Activated CD8-positive, alpha-beta memory T cell treated with anti-CD3 and anti-CD28 coated beads for 4 hours (primary cell): ENCODE measurements at regions not wholly inside any gene's neighbourhood (a gene's known extent, or its start where the extent isn't known, plus 50 kb on each side); places are given as distances from the start of the nearest gene placed in this dataset.

ENCODE experiments used
- DNase-seq, 2 donors: peaks; one replicate each; pipeline ENCODE4 v3.0.0-alpha.2; 2020; ENCODE audit warnings: low read depth in 2 of 2

GRCh38 chr2:220221992-220222391 lies 594.6 kb downstream of the SLC4A3 start:
- DNase-seq = no peak

GRCh38 chr2:220224691-220225543 lies 597.5 kb downstream of the SLC4A3 start:
- no peak for DNase-seq

GRCh38 chr2:220226076-220226475 lies 598.6 kb downstream of the SLC4A3 start:
- DNase-seq = no peak

- no peak for DNase-seq
These were observed 599.1 kb downstream of the SLC4A3 start for GRCh38 chr2:220226546-220226945.

GRCh38 chr2:220227266-220227920 lies 600.0 kb downstream of the SLC4A3 start:
- no peak for DNase-seq

- DNase-seq = no peak
These were observed 601.0 kb downstream of the SLC4A3 start for GRCh38 chr2:220228310-220229006.

- DNase-seq = no peak
These were observed 613.2 kb downstream of the SLC4A3 start for GRCh38 chr2:220240641-220241040.

GRCh38 chr2:220241423-220241822 lies 614.0 kb downstream of the SLC4A3 start:
- DNase-seq = no peak

- no peak for DNase-seq
These were observed 616.1 kb downstream of the SLC4A3 start for GRCh38 chr2:220243571-220243970.

- DNase-seq = no peak
These were observed 619.0 kb downstream of the SLC4A3 start for GRCh38 chr2:220246386-220246785.

GRCh38 chr2:220247588-220248350 lies 620.3 kb downstream of the SLC4A3 start:
- DNase-seq = no peak

GRCh38 chr2:220259662-220260061 lies 632.2 kb downstream of the SLC4A3 start:
- DNase-seq = no peak

- DNase-seq = no peak
These were observed 635.9 kb downstream of the SLC4A3 start for GRCh38 chr2:220263300-220263699.

GRCh38 chr2:220269367-220269766 lies 641.9 kb downstream of the SLC4A3 start:
- DNase-seq = no peak

GRCh38 chr2:220270481-220271070 lies 643.1 kb downstream of the SLC4A3 start:
- no peak for DNase-seq

- DNase-seq = no peak
These were observed 645.2 kb downstream of the SLC4A3 start for GRCh38 chr2:220272656-220273055.

- no peak for DNase-seq
These were observed 645.7 kb downstream of the SLC4A3 start for GRCh38 chr2:220273082-220273481.

- no peak for DNase-seq
These were observed 648.0 kb downstream of the SLC4A3 start for GRCh38 chr2:220275454-220275853.

- DNase-seq = no peak
These were observed 649.5 kb downstream of the SLC4A3 start for GRCh38 chr2:220276741-220277444.

- no peak for DNase-seq
These were observed 650.1 kb downstream of the SLC4A3 start for GRCh38 chr2:220277445-220277975.

GRCh38 chr2:220278022-220278421 lies 650.6 kb downstream of the SLC4A3 start:
- no peak for DNase-seq
